Neural cell (in vitro differentiated cells): ENCODE measurements at regions not wholly inside any gene's neighbourhood (a gene's known extent, or its start where the extent isn't known, plus 50 kb on each side); places are given as distances from the start of the nearest gene placed in this dataset.

Source experiments
- H2AFZ ChIP-seq: fragments of 200-600, 300-800 bp; sonication (generic), shearing (Covaris generic); 2 replicates; pipeline ENCODE4 v1.6.0; 2014; ENCODE audit warnings: low read depth, mild to moderate bottlenecking, antibody characterized with exemption, low read length, moderate library complexity
- H3F3A ChIP-seq: fragments of 200-600 bp; shearing (Covaris generic); 2 replicates; pipeline ENCODE4 v1.6.1; 2016; ENCODE audit warnings: mild to moderate bottlenecking, moderate library complexity, mixed read lengths, antibody characterized with exemption, low read length; ENCODE audit not compliant: insufficient read depth, poor library complexity, severe bottlenecking
- H3K27ac ChIP-seq: fragments of 200-600, 300-800 bp; sonication (generic), shearing (Covaris generic); 2 replicates; pipeline ENCODE4 v1.5.1; 2014; ENCODE audit warnings: mild to moderate bottlenecking, low read length, moderate library complexity
- H3K27me3 ChIP-seq: fragments of 300-800, 200-600 bp; sonication (generic), shearing (Covaris generic); 2 replicates; pipeline ENCODE4 v1.6.0; 2014; ENCODE audit warnings: mild to moderate bottlenecking, low read depth, low read length, moderate library complexity; ENCODE audit not compliant: insufficient read depth
- H3K36me3 ChIP-seq: fragments of 300-800, 200-600 bp; sonication (generic), shearing (Covaris generic); 2 replicates; pipeline ENCODE4 v1.5.1; 2014; ENCODE audit warnings: mild to moderate bottlenecking, antibody characterized with exemption, low read length, moderate library complexity; ENCODE audit not compliant: insufficient read depth
- H3K4me2 ChIP-seq: fragments of 300-800, 200-600 bp; sonication (generic), shearing (Covaris generic); 2 replicates; pipeline ENCODE4 v1.6.0; 2014; ENCODE audit warnings: mild to moderate bottlenecking, low read length
- H3K4me3 ChIP-seq: fragments of 300-800, 200-600 bp; sonication (generic), shearing (Covaris generic); 2 replicates; pipeline ENCODE4 v1.5.1; 2014; ENCODE audit warnings: mild to moderate bottlenecking, low read length, moderate library complexity
- H3K79me2 ChIP-seq: fragments of 200-600 bp; shearing (Covaris generic); replicated peaks from 2 replicates; pipeline ENCODE4 v1.6.0; 2014; ENCODE audit warnings: mild to moderate bottlenecking, low read length, moderate library complexity; ENCODE audit not compliant: insufficient read depth
- H3K9ac ChIP-seq: fragments of 300-800, 200-600 bp; sonication (generic), shearing (Covaris generic); 2 replicates; pipeline ENCODE4 v1.6.1; 2016; ENCODE audit warnings: mild to moderate bottlenecking, low read length, mixed read lengths
- H3K9me2 ChIP-seq: fragments of 200-600 bp; shearing (Covaris generic); 2 replicates; pipeline ENCODE4 v1.6.1; 2016; ENCODE audit warnings: mild to moderate bottlenecking, low read length, mixed read lengths; ENCODE audit not compliant: insufficient read depth
- H3K9me3 ChIP-seq: fragments of 200-600, 300-800 bp; sonication (generic), shearing (Covaris generic); 2 replicates; pipeline ENCODE4 v1.6.1; 2016; ENCODE audit warnings: mild to moderate bottlenecking, mixed run types, low read length, moderate library complexity, mixed read lengths
- H4K20me1 ChIP-seq: fragments of 200-600 bp; shearing (Covaris generic); 2 replicates; pipeline ENCODE4 v1.6.1; 2016; ENCODE audit warnings: mild to moderate bottlenecking, mixed run types; ENCODE audit not compliant: insufficient read depth
- CTCF ChIP-seq: fragments of 450-650 bp; IDR thresholded peaks from 2 replicates; pipeline ENCODE4 v1.5.1; 2014; ENCODE audit warnings: antibody characterized with exemption, mild to moderate bottlenecking, moderate library complexity; ENCODE audit not compliant: poor library complexity, severe bottlenecking
- EP300 ChIP-seq: fragments of 450-650 bp; conservative IDR thresholded peaks from 2 replicates; pipeline ENCODE4 v1.6.1; 2014; ENCODE audit warnings: antibody characterized with exemption, mild to moderate bottlenecking, moderate library complexity; ENCODE audit not compliant: poor library complexity, severe bottlenecking
- EZH2 ChIP-seq: fragments of 200-600, 300-800 bp; shearing (Covaris generic), sonication (generic); IDR thresholded peaks from 2 replicates; pipeline ENCODE4 v1.6.1; 2014; ENCODE audit warnings: antibody characterized with exemption, low read length, borderline replicate concordance, mild to moderate bottlenecking; ENCODE audit not compliant: insufficient read depth, poor library complexity, severe bottlenecking
- MXI1 ChIP-seq: fragments of 450-650 bp; conservative IDR thresholded peaks from 2 replicates; pipeline ENCODE4 v1.6.1; 2014; ENCODE audit warnings: antibody characterized with exemption, mild to moderate bottlenecking; ENCODE audit not compliant: poor library complexity, severe bottlenecking
- POLR2AphosphoS5 ChIP-seq: IDR thresholded peaks from 2 replicates; pipeline ENCODE4 v1.6.1; 2012
- RAD21 ChIP-seq: fragments of 450-650 bp; conservative IDR thresholded peaks from 2 replicates; pipeline ENCODE4 v1.6.1; 2014; ENCODE audit warnings: antibody characterized with exemption, mild to moderate bottlenecking, moderate library complexity
- REST ChIP-seq: IDR thresholded peaks from 2 replicates; pipeline ENCODE4 v1.6.1; 2012; ENCODE audit warnings: borderline replicate concordance
- SMC3 ChIP-seq: fragments of 450-650 bp; conservative IDR thresholded peaks from 2 replicates; pipeline ENCODE4 v1.6.1; 2014; ENCODE audit warnings: antibody characterized with exemption, mild to moderate bottlenecking, moderate library complexity; ENCODE audit not compliant: poor library complexity
- TAF1 ChIP-seq: IDR thresholded peaks from 2 replicates; pipeline ENCODE4 v1.6.1; 2012; ENCODE audit warnings: low read depth

- Histone ChIP-seq H3F3A (no peaks in the 10 kb centered on the region), H2AFZ (no peak overlapping the region), H3K4me3 (no peak overlapping the region), H3K9me3 (peaks cover 6% of the 10 kb centered on the region), H4K20me1 (no peaks in the 10 kb centered on the region), H3K27ac (no peak overlapping the region), H3K9me2 (no peaks in the 10 kb centered on the region), H3K36me3 (no peaks in the 10 kb centered on the region), H3K9ac (no peak overlapping the region), H3K79me2 (no peaks in the 10 kb centered on the region), H3K4me2 (no peak overlapping the region), H3K27me3 (no peaks in the 10 kb centered on the region)
- TF ChIP-seq POLR2AphosphoS5 (no peak), TAF1 (no peak), EP300 (no peak), SMC3 (no peak), REST (no peak), EZH2 (no peak), MXI1 (no peak), RAD21 (no peak), CTCF (no peak)
Observed at GRCh38 chr19:23993440-23993839, 78.8 kb downstream of the ZNF726 start.

- H3K79me2 ChIP-seq: no peaks in the 10 kb centered on the region
- no peak overlapping the region for H3K4me3 ChIP-seq
- H3K9me2 ChIP-seq: no peaks in the 10 kb centered on the region
- no peak overlapping the region for H3K4me2 ChIP-seq
- H3K9me3 ChIP-seq: peaks cover 6% of the 10 kb centered on the region
- H4K20me1 ChIP-seq: no peaks in the 10 kb centered on the region
- no peaks in the 10 kb centered on the region for H3K27me3 ChIP-seq
- no peak overlapping the region for H3K27ac ChIP-seq
- H3F3A ChIP-seq: no peaks in the 10 kb centered on the region
- H2AFZ ChIP-seq: no peak overlapping the region
- no peaks in the 10 kb centered on the region for H3K36me3 ChIP-seq
- TF ChIP-seq EZH2: no peak
- no peak for TF ChIP-seq POLR2AphosphoS5
- TF ChIP-seq TAF1: no peak
- no peak for TF ChIP-seq MXI1
- TF ChIP-seq EP300: no peak
- no peak for TF ChIP-seq REST
- TF ChIP-seq RAD21: no peak
- no peak for TF ChIP-seq SMC3
- TF ChIP-seq CTCF: no peak
- no peak overlapping the region for H3K9ac ChIP-seq
Observed at GRCh38 chr19:23996549-23996948, 81.9 kb downstream of the ZNF726 start.
